A673 (cell line): ENCODE measurements at regions not wholly inside any gene's neighbourhood (a gene's known extent, or its start where the extent isn't known, plus 50 kb on each side); places are given as distances from the start of the nearest gene placed in this dataset.

Experiments used
- BruUV-seq: library from RNA; stranded (reverse); fragments of 400-500 nt; replicated peaks from 2 replicates; lab custom pipeline; 2021; lab: Mats Ljungman, UMichigan
- CTCF ChIA-PET: fragments of 300-600 bp; sonication (Branson Sonifier 250); formaldehyde crosslinking; loops from one replicate; lab custom pipeline; 2022; ENCODE audit warnings: antibody characterized with exemption; lab: Charles Lee
- POLR2A ChIA-PET: fragments of 300-600 bp; sonication (Branson Sonifier 250); formaldehyde crosslinking; loops from one replicate; lab custom pipeline; 2022; ENCODE audit warnings: antibody characterized with exemption; ENCODE audit not compliant: low non-redundant PET; lab: Charles Lee
- DNase-seq: peaks from one replicate; pipeline ENCODE4 v3.0.0-alpha.2; 2015; ENCODE audit warnings: low spot score
- H3K27ac ChIP-seq: fragments of 200-600 bp; sonication (generic); 2 replicates; pipeline ENCODE4 v1.5.1; 2016; ENCODE audit warnings: mixed run types, low read depth, mild to moderate bottlenecking, mixed read lengths, antibody characterized with exemption, low read length; ENCODE audit not compliant: poor library complexity, severe bottlenecking
- H3K27me3 ChIP-seq: fragments of 200-600 bp; sonication (generic); replicated peaks from 2 replicates; pipeline ENCODE4 v1.6.1; 2017; ENCODE audit warnings: mixed run types, low read depth, mild to moderate bottlenecking, mixed read lengths, antibody characterized with exemption, low read length; ENCODE audit not compliant: insufficient read depth, poor library complexity
- H3K36me3 ChIP-seq: fragments of 200-600 bp; sonication (generic); 2 replicates; pipeline ENCODE4 v1.6.1; 2016; ENCODE audit warnings: mixed run types, mild to moderate bottlenecking, mixed read lengths, antibody characterized with exemption, low read length; ENCODE audit not compliant: insufficient read depth, poor library complexity, severe bottlenecking
- H3K4me1 ChIP-seq: fragments of 200-600 bp; sonication (generic); 2 replicates; pipeline ENCODE4 v1.6.1; 2017; ENCODE audit warnings: mixed run types, mild to moderate bottlenecking, mixed read lengths, antibody characterized with exemption, low read length; ENCODE audit not compliant: insufficient read depth, poor library complexity, severe bottlenecking
- H3K4me3 ChIP-seq: fragments of 200-600 bp; sonication (generic); 2 replicates; pipeline ENCODE4 v1.5.1; 2016; ENCODE audit warnings: low read depth, mixed run types, mild to moderate bottlenecking, mixed read lengths, low read length; ENCODE audit not compliant: poor library complexity, severe bottlenecking
- H3K9me3 ChIP-seq: fragments of 200-600 bp; sonication (generic); 2 replicates; pipeline ENCODE4 v1.6.1; 2016; ENCODE audit warnings: mixed run types, low read depth, mild to moderate bottlenecking, mixed read lengths, antibody characterized with exemption, low read length; ENCODE audit not compliant: poor library complexity, severe bottlenecking
- CTCF ChIP-seq: fragments of 300-800, 200-600 bp; sonication (generic); conservative IDR thresholded peaks from 2 replicates; pipeline ENCODE4 v1.5.1; 2017; ENCODE audit warnings: low read depth, mild to moderate bottlenecking, antibody characterized with exemption, low read length, moderate library complexity, mixed read lengths
- EZH2 ChIP-seq: fragments of 200-600 bp; sonication (generic); IDR thresholded peaks from 2 replicates; pipeline ENCODE4 v1.6.1; 2017; ENCODE audit warnings: borderline replicate concordance, low read depth, mild to moderate bottlenecking, mixed read lengths, antibody characterized with exemption, low read length; ENCODE audit not compliant: poor library complexity, severe bottlenecking
- intact Hi-C: fragments of 100-400 bp; cut with micrococcal nuclease; formaldehyde crosslinking; loops from one replicate; pipeline ENCODE4 v1.10.0; 2022; ENCODE audit not compliant: unreplicated experiment

- H3K4me3 ChIP-seq: no peak overlapping the region
- POLR2A ChIA-PET: no interaction called here
- H3K4me1 ChIP-seq: no peaks in the 10 kb centered on the region
- intact Hi-C loops: no loop called here
- H3K27me3 ChIP-seq: no peaks in the 10 kb centered on the region
- peak; percentile 33 for DNase-seq
- no peak overlapping the region for H3K27ac ChIP-seq
- TF ChIP-seq CTCF (no peak), EZH2 (no peak)
- no TSS peak for BruUV-seq
- H3K36me3 ChIP-seq: no peaks in the 10 kb centered on the region
- H3K9me3 ChIP-seq: no peaks in the 10 kb centered on the region
- CTCF ChIA-PET: no interaction called here
Measured at GRCh38 chr4:100299046-100299840, 109.0 kb upstream of the DDIT4L start.

GRCh38 chr4:100295792-100296191, 105.5 kb upstream of the DDIT4L start:
- no TSS peak for BruUV-seq
- Histone ChIP-seq H3K36me3 (no peaks in the 10 kb centered on the region), H3K9me3 (no peaks in the 10 kb centered on the region), H3K27ac (no peak overlapping the region), H3K4me1 (no peaks in the 10 kb centered on the region), H3K4me3 (no peak overlapping the region), H3K27me3 (no peaks in the 10 kb centered on the region)
- ChIA-PET CTCF (no interaction called here), POLR2A (interaction anchor here (0.6 kb wide), 1 partner anchor 19 kb away, joined by 5 read pairs; no protein-coding TSS in a partner anchor)
- DNase-seq: no peak
- intact Hi-C loops: no loop called here
- TF ChIP-seq EZH2: no peak
- TF ChIP-seq CTCF: no peak

- intact Hi-C loops: no loop called here
- ChIA-PET POLR2A (interaction anchor here (0.7 kb wide), 1 partner anchor 15 kb away, joined by 12 read pairs; no protein-coding TSS in a partner anchor), CTCF (no interaction called here)
- H3K27ac ChIP-seq: no peak overlapping the region
- H3K36me3 ChIP-seq: no peaks in the 10 kb centered on the region
- H3K4me3 ChIP-seq: no peak overlapping the region
- DNase-seq: no peak
- no peaks in the 10 kb centered on the region for H3K4me1 ChIP-seq
- TF ChIP-seq EZH2 (no peak), CTCF (no peak)
- H3K9me3 ChIP-seq: no peaks in the 10 kb centered on the region
- no TSS peak for BruUV-seq
- no peaks in the 10 kb centered on the region for H3K27me3 ChIP-seq
Measured at GRCh38 chr4:100294356-100294755, 104.1 kb upstream of the DDIT4L start.
